ENCODE measurements at regions not wholly inside any gene's neighbourhood (a gene's known extent, or its start where the extent isn't known, plus 50 kb on each side); places are given as distances from the start of the nearest gene placed in this dataset.
A peak's percentile ranks its signal among the peaks of the same experiment; 100 is the strongest.

DNA sequence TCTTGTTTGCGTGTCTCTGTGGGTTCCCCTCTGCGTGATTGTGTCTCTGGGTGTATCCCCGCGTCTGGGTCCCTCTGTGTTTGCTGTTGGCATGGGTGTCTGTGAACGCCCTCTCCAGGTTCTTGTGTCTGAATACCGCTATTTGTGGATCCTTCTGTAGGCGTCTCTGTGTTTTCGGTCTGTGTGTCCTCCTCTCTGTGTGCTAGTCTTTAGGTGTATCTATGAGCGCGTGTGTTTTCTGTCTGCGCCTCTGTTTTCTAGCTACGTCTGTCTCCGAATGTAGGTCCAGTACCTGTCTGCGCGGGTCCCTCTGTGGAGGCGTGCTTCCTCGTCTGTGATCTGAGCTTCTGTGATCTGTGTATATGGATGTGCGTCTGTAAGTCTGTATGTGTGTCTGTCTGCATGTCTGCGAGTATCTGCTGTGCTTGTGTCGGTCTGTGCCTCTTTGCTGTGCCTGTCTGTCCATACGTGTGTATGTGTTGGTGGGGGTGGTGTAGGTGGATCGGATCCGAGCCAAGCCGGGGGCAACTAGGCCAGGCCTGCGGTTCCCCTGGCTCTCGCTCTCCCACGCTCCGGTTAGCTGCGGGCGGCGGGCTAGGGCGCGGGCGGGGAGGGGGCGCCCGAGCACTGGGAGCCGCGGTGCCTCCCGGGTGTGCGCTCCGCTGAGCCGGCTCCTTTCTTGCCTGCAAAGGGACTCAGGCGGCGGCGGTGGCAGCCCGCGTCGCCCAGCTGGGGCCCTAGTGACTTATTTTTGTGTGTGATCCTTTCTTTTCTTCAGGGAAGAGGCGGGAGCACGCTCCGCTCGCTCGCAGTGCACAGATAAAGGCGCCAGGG, 105.3 kb upstream of the E2F8 start:
- peak; percentile 17 for DNase-seq
- in situ Hi-C loops (cut with HindIII; ENCODE audit: low pct_ligation_motif_present, low pct_unique_long_range_greater_than_20kb, low sequenced_read_pairs) = no loop called here

GRCh38 chr11:19345519-19345847, 104.7 kb upstream of the E2F8 start:
- DNase-seq = no peak

GRCh38 chr11:19344661-19345518, 104.1 kb upstream of the E2F8 start:
- DNase-seq = peak; percentile 19
- in situ Hi-C loops (cut with HindIII; ENCODE audit: low pct_ligation_motif_present, low pct_unique_long_range_greater_than_20kb, low sequenced_read_pairs) = no loop called here

More at GRCh38 chr11:19345519-19345847, 104.7 kb upstream of the E2F8 start:
- in situ Hi-C loops (cut with HindIII; ENCODE audit: low pct_ligation_motif_present, low pct_unique_long_range_greater_than_20kb, low sequenced_read_pairs) = no loop called here

DNA sequence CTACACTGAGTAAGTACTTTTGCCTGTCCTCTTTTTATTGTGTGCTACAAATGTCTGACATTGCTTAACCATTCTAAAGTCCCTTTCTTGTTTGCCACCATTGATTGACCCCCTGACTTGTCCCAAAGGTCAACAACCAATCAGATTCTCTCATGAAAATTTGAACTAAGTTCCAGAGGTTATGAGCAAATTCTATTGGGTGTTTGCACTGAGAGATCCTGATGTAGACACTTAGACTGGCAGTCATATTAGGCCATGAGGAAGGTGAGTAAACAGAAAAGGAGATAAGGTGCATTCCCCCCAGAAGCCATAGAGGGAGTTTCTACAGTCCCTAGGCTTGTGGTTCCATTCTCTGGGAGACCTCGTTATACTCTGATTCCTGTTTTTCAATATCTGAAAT, 101.3 kb upstream of the E2F8 start:
- DNase-seq = no peak
- in situ Hi-C loops (cut with HindIII; ENCODE audit: low pct_ligation_motif_present, low pct_unique_long_range_greater_than_20kb, low sequenced_read_pairs) = no loop called here

DNA sequence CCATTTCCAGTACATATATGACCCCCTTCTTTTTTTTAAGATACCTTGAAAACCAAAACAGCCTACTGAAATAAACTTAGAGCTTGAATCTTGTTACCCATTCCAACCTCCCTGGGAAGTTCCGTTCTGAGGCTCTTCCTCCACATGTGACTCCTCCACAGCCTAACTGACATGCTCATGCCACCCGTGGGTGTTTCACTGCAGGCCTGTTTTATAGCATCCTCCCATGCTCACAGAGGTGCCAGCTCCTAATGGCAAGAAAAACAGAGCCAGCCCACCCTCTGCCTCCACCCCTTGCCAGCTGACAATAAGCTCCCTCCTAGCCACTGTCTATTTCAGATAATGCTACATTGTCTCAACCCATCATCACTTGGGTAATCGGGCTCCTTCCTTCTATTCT, 97.6 kb upstream of the E2F8 start:
- in situ Hi-C loops (cut with HindIII; ENCODE audit: low pct_ligation_motif_present, low pct_unique_long_range_greater_than_20kb, low sequenced_read_pairs) = no loop called here
- no peak for DNase-seq

- DNase-seq = no peak
- in situ Hi-C loops (cut with HindIII; ENCODE audit: low pct_ligation_motif_present, low pct_unique_long_range_greater_than_20kb, low sequenced_read_pairs) = no loop called here
Measured at GRCh38 chr11:19337779-19338178, 97.0 kb upstream of the E2F8 start.

- in situ Hi-C loops (cut with HindIII; ENCODE audit: low pct_ligation_motif_present, low pct_unique_long_range_greater_than_20kb, low sequenced_read_pairs) = no loop called here
Measured at GRCh38 chr11:19336331-19336730, 95.6 kb upstream of the E2F8 start.

DNA sequence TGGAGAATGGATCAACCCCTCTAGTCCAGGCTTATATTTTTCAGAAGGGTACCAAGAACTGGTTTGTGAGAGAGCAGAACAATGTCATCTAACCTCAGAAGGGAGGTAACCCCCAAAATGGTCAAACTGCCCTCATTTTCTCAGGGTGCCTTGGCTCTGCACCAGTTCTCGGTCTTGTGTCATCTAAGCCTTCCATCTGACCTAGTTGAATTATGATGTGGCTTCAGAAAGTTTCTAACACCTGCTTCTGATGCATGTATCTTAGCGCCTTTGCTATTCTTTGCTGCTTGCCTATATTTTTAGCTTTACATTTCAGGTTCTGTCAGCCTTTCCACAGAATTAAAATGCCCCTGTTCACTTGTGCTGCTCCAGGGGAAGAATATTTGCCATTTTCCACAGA, 91.7 kb upstream of the E2F8 start:
- no peak for DNase-seq
- in situ Hi-C loops (cut with HindIII; ENCODE audit: low pct_ligation_motif_present, low pct_unique_long_range_greater_than_20kb, low sequenced_read_pairs) = no loop called here

More at GRCh38 chr11:19336331-19336730, 95.6 kb upstream of the E2F8 start:
- no peak for DNase-seq

GRCh38 chr11:19330416-19330815, 89.7 kb upstream of the E2F8 start:
- no peak for DNase-seq
- in situ Hi-C loops (cut with HindIII; ENCODE audit: low pct_ligation_motif_present, low pct_unique_long_range_greater_than_20kb, low sequenced_read_pairs) = no loop called here

DNA sequence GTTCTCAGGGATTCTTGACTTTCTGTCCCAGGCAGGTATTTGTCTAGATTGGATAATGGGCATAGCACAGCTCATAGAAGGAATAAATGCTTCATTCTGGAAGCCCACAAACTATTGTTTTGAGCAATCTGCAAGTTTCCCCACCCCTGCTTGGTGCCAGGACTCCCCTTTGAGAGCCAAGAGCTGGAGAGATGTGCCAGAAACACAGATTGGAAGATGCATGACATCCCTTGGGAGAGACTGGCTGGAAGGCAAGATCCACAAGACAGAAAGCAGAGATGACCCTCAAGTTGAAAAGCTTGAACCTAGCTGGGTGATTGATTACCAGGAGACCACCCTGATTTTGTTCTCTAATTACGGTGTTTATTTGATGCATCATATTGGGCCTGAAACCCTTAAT, 89.2 kb upstream of the E2F8 start:
- DNase-seq = no peak
- in situ Hi-C loops (cut with HindIII; ENCODE audit: low pct_ligation_motif_present, low pct_unique_long_range_greater_than_20kb, low sequenced_read_pairs) = no loop called here

DNA sequence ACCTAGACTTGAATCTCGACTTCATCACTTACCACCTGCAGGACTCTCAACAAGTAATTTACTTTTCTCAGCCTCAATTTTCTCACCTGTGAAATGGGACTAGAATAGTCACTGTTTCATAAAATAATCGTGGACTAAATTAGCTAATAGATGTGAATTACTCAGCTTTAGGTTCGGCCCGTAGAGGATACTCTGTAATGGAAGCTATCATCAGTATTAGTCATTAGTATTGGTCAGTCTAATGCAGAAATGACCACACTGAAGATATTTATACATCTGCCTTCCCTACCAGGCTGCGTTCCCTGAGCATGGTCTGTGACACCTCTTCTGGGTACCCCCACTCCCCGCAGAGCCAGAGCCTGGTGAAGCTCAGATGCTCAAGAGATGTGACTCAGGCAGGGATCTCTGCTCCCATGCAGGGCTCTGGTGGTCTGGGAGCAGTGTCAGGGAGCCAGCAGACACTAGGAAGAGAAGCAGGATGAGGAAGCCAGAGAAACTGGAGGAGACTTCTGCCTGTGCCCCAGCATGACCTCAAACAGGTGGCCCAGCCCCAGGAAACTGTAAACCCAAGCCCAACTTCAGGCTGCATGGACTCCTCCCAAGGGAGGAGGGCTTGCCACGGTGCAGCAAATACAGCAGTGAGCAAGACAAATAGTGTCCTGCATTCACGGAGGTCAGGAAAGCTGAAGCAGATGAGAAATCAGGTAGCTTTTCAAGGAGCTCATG, 88.0 kb upstream of the E2F8 start:
- no peak for DNase-seq
- in situ Hi-C loops (cut with HindIII; ENCODE audit: low pct_ligation_motif_present, low pct_unique_long_range_greater_than_20kb, low sequenced_read_pairs) = no loop called here

- no peak for DNase-seq
- in situ Hi-C loops (cut with HindIII; ENCODE audit: low pct_ligation_motif_present, low pct_unique_long_range_greater_than_20kb, low sequenced_read_pairs) = no loop called here
Measured at GRCh38 chr11:19327280-19327679, 86.5 kb upstream of the E2F8 start.

- in situ Hi-C loops (cut with HindIII; ENCODE audit: low pct_ligation_motif_present, low pct_unique_long_range_greater_than_20kb, low sequenced_read_pairs) = no loop called here
- DNase-seq = peak; percentile 14
Measured at GRCh38 chr11:19326499-19326898, 85.8 kb upstream of the E2F8 start.

DNA sequence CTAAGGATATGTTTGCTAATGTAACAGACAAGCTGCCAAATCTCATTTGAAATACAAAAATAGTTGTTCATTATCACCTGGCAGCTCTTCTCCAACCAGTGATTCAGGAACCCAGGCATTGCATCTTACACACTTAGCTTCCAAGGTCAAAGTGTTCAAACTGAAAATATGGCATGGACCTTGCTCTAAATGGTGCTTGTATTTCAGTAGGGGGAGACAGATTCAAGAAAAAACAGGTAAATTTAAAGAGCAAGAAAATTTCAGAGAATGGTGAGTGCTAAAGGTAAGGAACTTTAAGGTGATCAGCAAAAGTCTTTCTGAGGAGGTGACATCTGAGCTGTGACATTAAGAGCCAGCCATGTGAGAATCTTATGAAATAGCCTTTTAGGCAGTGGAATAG, 82.8 kb upstream of the E2F8 start:
- no peak for DNase-seq
- in situ Hi-C loops (cut with HindIII; ENCODE audit: low pct_ligation_motif_present, low pct_unique_long_range_greater_than_20kb, low sequenced_read_pairs) = no loop called here

- DNase-seq = no peak
- in situ Hi-C loops (cut with HindIII; ENCODE audit: low pct_ligation_motif_present, low pct_unique_long_range_greater_than_20kb, low sequenced_read_pairs) = no loop called here
Measured at GRCh38 chr11:19321351-19321750, 80.6 kb upstream of the E2F8 start.

GRCh38 chr11:19320827-19321226, 80.1 kb upstream of the E2F8 start:
- in situ Hi-C loops (cut with HindIII; ENCODE audit: low pct_ligation_motif_present, low pct_unique_long_range_greater_than_20kb, low sequenced_read_pairs) = no loop called here
- DNase-seq = no peak

DNA sequence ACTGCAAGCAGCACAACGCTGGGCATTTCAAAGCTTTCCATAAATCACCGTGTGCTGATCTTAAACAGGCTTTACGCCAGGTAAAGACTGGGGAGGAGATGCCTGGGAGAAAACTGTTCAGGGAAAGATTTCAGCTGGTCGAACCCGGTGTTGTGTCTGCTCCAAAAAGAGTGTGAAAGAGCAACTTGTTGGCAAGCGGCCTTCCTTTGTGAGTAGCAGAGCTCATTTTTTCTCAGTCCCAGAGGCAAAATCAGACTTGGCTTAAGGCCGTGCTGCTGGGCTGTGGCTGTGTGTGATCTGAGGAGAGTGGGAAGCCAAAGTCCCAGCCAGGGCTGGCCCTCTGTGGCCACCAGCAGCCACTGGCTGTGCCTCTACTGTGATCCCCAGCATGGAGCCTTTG, 75.7 kb upstream of the E2F8 start:
- DNase-seq = no peak

GRCh38 chr11:19315511-19315910, 74.8 kb upstream of the E2F8 start:
- no peak for DNase-seq
- in situ Hi-C loops (cut with HindIII; ENCODE audit: low pct_ligation_motif_present, low pct_unique_long_range_greater_than_20kb, low sequenced_read_pairs) = no loop called here

More for the DNA sequence above, 75.7 kb upstream of the E2F8 start:
- in situ Hi-C loops (cut with HindIII; ENCODE audit: low pct_ligation_motif_present, low pct_unique_long_range_greater_than_20kb, low sequenced_read_pairs) = no loop called here

DNA sequence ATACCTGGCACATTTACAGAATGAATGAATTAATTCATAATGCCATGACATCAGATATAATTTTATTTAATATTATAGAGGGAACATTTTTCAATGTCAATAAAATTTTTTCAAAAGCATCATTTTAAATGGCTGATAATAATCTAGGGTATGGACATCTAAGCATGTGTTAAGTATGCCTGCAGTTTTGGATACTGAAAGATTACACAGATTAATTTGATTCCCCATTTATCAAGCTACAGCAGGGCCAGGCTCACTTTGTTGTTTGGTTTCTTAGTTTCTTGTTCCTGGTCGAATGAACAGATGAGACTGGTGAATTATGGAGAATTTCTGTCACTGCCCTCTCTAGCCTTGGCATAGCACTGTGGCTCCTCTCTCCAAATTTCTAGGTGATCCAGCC, 72.4 kb upstream of the E2F8 start:
- DNase-seq = no peak
- in situ Hi-C loops (cut with HindIII; ENCODE audit: low pct_ligation_motif_present, low pct_unique_long_range_greater_than_20kb, low sequenced_read_pairs) = no loop called here
